HL-60 (cell line): ENCODE measurements at regions not wholly inside any gene's neighbourhood (a gene's known extent, or its start where the extent isn't known, plus 50 kb on each side); places are given as distances from the start of the nearest gene placed in this dataset.

ENCODE experiments used
- DNase-seq, 2 experiments: peaks; one replicate each; pipeline ENCODE4 v3.0.0-alpha.2; 2010 to 2020; ENCODE audit warnings: low read depth in 1 of 2, low spot score in 1 of 2
- H3K27ac ChIP-seq: fragments of 250-450 bp; sonication (Bioruptor Pico); replicated peaks from 2 replicates; pipeline ENCODE4 v1.5.1; 2020; ENCODE audit warnings: mild to moderate bottlenecking, moderate library complexity
- H3K27me3 ChIP-seq: fragments of 250-450 bp; sonication (Bioruptor Pico); 2 replicates; pipeline ENCODE4 v1.5.1; 2021; ENCODE audit warnings: mild to moderate bottlenecking, moderate library complexity; ENCODE audit not compliant: insufficient read depth, poor library complexity, severe bottlenecking
- H3K4me3 ChIP-seq: replicated peaks from 2 replicates; pipeline ENCODE4 v1.5.1; 2011; ENCODE audit warnings: mild to moderate bottlenecking, control low read depth, low read length; ENCODE audit not compliant: insufficient read depth
- GABPA ChIP-seq: IDR thresholded peaks from 2 replicates; pipeline ENCODE4 v1.6.1; 2012; ENCODE audit warnings: low read depth
- POLR2AphosphoS5 ChIP-seq: IDR thresholded peaks from 2 replicates; pipeline ENCODE4 v1.6.1; 2012; ENCODE audit warnings: low read depth
- SPI1 ChIP-seq: IDR thresholded peaks from 2 replicates; pipeline ENCODE4 v1.6.1; 2012; ENCODE audit warnings: low read depth, mild to moderate bottlenecking, borderline replicate concordance
- TF ChIP-seq, protein P1 (sequence below): IDR thresholded peaks from one replicate; pipeline ENCODE4 v1.5.1; 2011; ENCODE audit warnings: low read length, control low read depth, inconsistent platforms; ENCODE audit not compliant: insufficient read depth
- TF ChIP-seq, protein P2 (sequence below): IDR thresholded peaks from 2 replicates; pipeline ENCODE4 v1.6.1; 2012; ENCODE audit warnings: low read depth; ENCODE audit not compliant: insufficient replicate concordance

DNA sequence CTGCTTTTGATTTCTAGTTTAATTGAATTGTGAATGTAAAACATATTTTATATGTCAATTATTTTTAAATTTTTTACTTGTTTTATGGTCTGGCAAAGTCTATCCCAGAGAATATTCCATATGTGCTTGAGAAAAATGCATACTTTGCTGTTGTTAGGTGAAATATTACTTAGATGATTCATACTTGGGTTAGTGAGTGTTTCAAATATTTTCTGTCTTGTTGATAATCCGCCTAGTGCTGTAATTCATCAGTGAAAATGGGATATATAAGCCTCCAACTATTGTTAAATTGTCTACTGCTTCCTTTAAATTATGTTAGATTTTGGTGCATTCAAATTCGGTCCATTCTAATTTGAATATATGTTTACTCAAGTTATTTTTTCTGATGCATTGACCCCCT is 395.5 kb downstream of the LRFN5 start:
- H3K4me3 ChIP-seq = no peak overlapping the region
- TF ChIP-seq, protein P1, sequence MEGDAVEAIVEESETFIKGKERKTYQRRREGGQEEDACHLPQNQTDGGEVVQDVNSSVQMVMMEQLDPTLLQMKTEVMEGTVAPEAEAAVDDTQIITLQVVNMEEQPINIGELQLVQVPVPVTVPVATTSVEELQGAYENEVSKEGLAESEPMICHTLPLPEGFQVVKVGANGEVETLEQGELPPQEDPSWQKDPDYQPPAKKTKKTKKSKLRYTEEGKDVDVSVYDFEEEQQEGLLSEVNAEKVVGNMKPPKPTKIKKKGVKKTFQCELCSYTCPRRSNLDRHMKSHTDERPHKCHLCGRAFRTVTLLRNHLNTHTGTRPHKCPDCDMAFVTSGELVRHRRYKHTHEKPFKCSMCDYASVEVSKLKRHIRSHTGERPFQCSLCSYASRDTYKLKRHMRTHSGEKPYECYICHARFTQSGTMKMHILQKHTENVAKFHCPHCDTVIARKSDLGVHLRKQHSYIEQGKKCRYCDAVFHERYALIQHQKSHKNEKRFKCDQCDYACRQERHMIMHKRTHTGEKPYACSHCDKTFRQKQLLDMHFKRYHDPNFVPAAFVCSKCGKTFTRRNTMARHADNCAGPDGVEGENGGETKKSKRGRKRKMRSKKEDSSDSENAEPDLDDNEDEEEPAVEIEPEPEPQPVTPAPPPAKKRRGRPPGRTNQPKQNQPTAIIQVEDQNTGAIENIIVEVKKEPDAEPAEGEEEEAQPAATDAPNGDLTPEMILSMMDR = no peak
- TF ChIP-seq, protein P2, sequence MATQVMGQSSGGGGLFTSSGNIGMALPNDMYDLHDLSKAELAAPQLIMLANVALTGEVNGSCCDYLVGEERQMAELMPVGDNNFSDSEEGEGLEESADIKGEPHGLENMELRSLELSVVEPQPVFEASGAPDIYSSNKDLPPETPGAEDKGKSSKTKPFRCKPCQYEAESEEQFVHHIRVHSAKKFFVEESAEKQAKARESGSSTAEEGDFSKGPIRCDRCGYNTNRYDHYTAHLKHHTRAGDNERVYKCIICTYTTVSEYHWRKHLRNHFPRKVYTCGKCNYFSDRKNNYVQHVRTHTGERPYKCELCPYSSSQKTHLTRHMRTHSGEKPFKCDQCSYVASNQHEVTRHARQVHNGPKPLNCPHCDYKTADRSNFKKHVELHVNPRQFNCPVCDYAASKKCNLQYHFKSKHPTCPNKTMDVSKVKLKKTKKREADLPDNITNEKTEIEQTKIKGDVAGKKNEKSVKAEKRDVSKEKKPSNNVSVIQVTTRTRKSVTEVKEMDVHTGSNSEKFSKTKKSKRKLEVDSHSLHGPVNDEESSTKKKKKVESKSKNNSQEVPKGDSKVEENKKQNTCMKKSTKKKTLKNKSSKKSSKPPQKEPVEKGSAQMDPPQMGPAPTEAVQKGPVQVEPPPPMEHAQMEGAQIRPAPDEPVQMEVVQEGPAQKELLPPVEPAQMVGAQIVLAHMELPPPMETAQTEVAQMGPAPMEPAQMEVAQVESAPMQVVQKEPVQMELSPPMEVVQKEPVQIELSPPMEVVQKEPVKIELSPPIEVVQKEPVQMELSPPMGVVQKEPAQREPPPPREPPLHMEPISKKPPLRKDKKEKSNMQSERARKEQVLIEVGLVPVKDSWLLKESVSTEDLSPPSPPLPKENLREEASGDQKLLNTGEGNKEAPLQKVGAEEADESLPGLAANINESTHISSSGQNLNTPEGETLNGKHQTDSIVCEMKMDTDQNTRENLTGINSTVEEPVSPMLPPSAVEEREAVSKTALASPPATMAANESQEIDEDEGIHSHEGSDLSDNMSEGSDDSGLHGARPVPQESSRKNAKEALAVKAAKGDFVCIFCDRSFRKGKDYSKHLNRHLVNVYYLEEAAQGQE = no peak
- no peak for TF ChIP-seq SPI1
- TF ChIP-seq POLR2AphosphoS5 = no peak
- no peaks in the 10 kb centered on the region for H3K27me3 ChIP-seq
- DNase-seq = no peak
- no peak overlapping the region for H3K27ac ChIP-seq

DNA sequence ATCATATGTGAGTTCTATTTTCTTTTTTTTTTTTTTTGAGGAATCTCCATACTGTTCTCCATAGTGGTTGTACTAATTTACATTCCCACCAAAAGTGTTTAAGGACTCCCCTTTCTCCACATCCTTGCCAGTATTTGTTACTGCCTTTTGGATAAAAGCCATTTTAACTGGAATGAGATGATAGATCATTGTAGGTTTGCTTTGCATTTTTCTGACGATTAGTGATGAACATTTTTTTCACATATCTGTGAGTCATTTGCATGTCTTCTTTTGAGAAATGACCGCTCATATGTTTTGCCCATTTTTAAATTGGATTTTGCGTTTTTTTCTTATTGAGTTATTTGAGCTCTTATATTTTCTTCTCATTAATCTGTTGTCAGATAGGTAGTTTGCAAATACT is 394.8 kb downstream of the LRFN5 start:
- no peak overlapping the region for H3K27ac ChIP-seq
- no peak for DNase-seq
- no peak overlapping the region for H3K4me3 ChIP-seq
- no peak for TF ChIP-seq POLR2AphosphoS5
- TF ChIP-seq, protein P1 = no peak
- TF ChIP-seq GABPA = no peak
- TF ChIP-seq, protein P2 = no peak
- TF ChIP-seq SPI1 = no peak
- H3K27me3 ChIP-seq = no peaks in the 10 kb centered on the region

DNA sequence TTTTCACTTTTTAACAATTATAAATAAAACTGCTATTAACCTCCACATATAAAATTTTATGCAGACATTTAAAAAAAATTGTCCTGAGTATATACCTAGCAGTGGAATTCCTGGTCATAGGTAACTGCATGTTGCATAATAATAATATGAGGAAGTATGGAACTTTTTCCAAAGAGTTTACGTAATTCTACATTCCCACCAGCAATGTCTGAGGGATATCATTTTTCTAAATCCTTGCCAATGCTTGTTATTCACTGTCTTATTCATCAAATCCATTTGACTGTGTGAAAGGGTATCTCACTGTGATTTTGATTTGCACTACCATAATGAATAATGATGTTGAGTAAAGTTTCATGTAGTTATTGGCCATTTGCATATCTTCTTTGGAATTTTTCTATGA is 393.8 kb downstream of the LRFN5 start:
- TF ChIP-seq, protein P1 = no peak
- TF ChIP-seq POLR2AphosphoS5 (no peak), SPI1 (no peak), GABPA (no peak)
- TF ChIP-seq, protein P2 = no peak
- Histone ChIP-seq H3K27me3 (no peaks in the 10 kb centered on the region), H3K27ac (no peak overlapping the region), H3K4me3 (no peak overlapping the region)
- no peak for DNase-seq
